ENCODE measurements at regions not wholly inside any gene's neighbourhood (a gene's known extent, or its start where the extent isn't known, plus 50 kb on each side); places are given as distances from the start of the nearest gene placed in this dataset.

DNA sequence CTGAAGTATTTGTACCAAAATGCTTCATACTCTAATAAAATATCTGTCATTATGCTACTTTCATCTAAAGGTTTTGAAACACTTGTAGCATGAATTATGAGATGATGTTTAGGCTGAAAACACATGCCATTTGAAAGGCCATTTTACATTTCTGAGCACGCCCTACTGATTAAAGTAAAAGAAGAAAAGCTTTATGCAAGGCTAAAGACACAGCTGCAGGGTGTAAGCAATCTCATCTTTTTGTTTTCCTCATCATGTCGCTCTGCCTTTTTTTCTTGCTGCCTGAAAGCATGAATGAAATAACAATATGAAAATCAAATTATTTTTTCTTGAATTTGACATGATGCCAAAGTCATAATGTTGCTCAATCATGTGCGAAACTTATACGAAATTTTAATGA lies 148.6 kb upstream of the ARG1 start:
- no peak overlapping the region for H4K5ac ChIP-seq (ENCODE audit: insufficient read length, low read depth, low read length)
- no peak overlapping the region for H3K9ac ChIP-seq (replicated peaks in 1 of 4; ENCODE audit: extremely low read depth in 1 of 4, low read depth in 3 of 4, low read length in 3 of 4)
- no peak overlapping the region for H3K4me2 ChIP-seq (ENCODE audit: insufficient read depth in 1 of 2, low read depth in 2 of 2, low read length in 2 of 2)
- no peaks in the 10 kb centered on the region for H4K20me1 ChIP-seq (replicated peaks in 1 of 2; ENCODE audit: control insufficient read depth in 1 of 2, insufficient read depth in 2 of 2, low read length in 2 of 2)
- H3K27me3 ChIP-seq (replicated peaks in 1 of 4; ENCODE audit: control insufficient read depth in 3 of 4, extremely low read depth in 1 of 4, insufficient read depth in 3 of 4, low read length in 3 of 4) = no peaks in the 10 kb centered on the region
- peaks cover 0 to 2% (median 0%) of the 10 kb centered on the region in 4 experiments; a peak in 1 of 8 replicates for H3K36me3 ChIP-seq (ENCODE audit: control insufficient read depth in 2 of 4, insufficient read depth in 4 of 4, low read length in 3 of 4)
- ChIA-PET CTCF (ENCODE audit: partially characterized antibody) (no interaction called here), POLR2A (ENCODE audit: partially characterized antibody) (no interaction called here)
- no peak overlapping the region for H4K91ac ChIP-seq (replicated peaks; ENCODE audit: insufficient read length, low read length)
- H3K4me1 ChIP-seq (replicated peaks in 1 of 4; ENCODE audit: control insufficient read depth in 3 of 4, insufficient read depth in 4 of 4, low read length in 3 of 4) = no peaks in the 10 kb centered on the region
- no peak overlapping the region for H2BK12ac ChIP-seq (ENCODE audit: low read depth, low read length)
- H2AFZ ChIP-seq (ENCODE audit: low read length) = no peak overlapping the region
- H2AK5ac ChIP-seq (ENCODE audit: low read depth, low read length) = no peak overlapping the region
- WGBS, 2 experiments (ENCODE audit: extremely low coverage in 1 of 2, insufficient coverage in 1 of 2, insufficient read length in 1 of 2, insufficient replicate concordance in 2 of 2, low coverage in 1 of 2, low lambda C conversion rate in 2 of 2, missing lambda C conversion rate in 1 of 2) = 73% methylated on average over 4 of the region's 4 CpGs; no CpG with 5 or more reads in 1 of the 2 experiments
- H3K4me3 ChIP-seq (ENCODE audit: extremely low read depth in 1 of 4, insufficient read depth in 2 of 4, low read depth in 3 of 4, low read length in 4 of 4) = no peak overlapping the region
- H3K18ac ChIP-seq (ENCODE audit: extremely low read depth, low read length) = no peak overlapping the region
- FAIRE-seq (no peak), DNase-seq (ENCODE audit: low read depth in 1 of 2, low spot score in 2 of 2) (no peak)
- no peak overlapping the region for H2BK120ac ChIP-seq (replicated peaks; ENCODE audit: low read depth, low read length)
- no peak overlapping the region for H2BK20ac ChIP-seq (ENCODE audit: low read length)
- H3K23ac ChIP-seq (ENCODE audit: insufficient read length) = no peak overlapping the region
- H3K79me1 ChIP-seq (ENCODE audit: low read depth, low read length) = no peaks in the 10 kb centered on the region
- H3K14ac ChIP-seq (ENCODE audit: insufficient read length) = no peak overlapping the region
- TF ChIP-seq SIX5 (IDR thresholded peaks at IDR 0.05; ENCODE audit: low read depth, low read length) (no peak), CHD1 (IDR thresholded peaks at IDR 0.05; ENCODE audit: low read depth, low read length) (no peak), GABPA (IDR thresholded peaks at IDR 0.05; ENCODE audit: borderline replicate concordance, insufficient read depth, low read length) (no peak), BRCA1 (IDR thresholded peaks at IDR 0.05; ENCODE audit: low read depth, low read length) (no peak), CTBP2 (IDR thresholded peaks at IDR 0.05; ENCODE audit: borderline replicate concordance, insufficient read depth, insufficient read length, low read length) (no peak), SP2 (IDR thresholded peaks at IDR 0.05; ENCODE audit: low read length) (no peak), RNF2 (IDR thresholded peaks at IDR 0.05; ENCODE audit: borderline replicate concordance, low read depth, low read length, missing control alignments, poor library complexity, severe bottlenecking) (no peak), RXRA (IDR thresholded peaks at IDR 0.05; ENCODE audit: insufficient read depth, low read depth, low read length) (no peak), CBX5 (IDR thresholded peaks at IDR 0.05; ENCODE audit: low read depth, low read length) (no peak), SIN3A (conservative IDR thresholded peaks at IDR 0.05 in 1 of 2, IDR thresholded peaks at IDR 0.05 in 1 of 2; ENCODE audit: low read depth in 1 of 2, low read length in 2 of 2) (no peak)
- H3K79me2 ChIP-seq (ENCODE audit: control insufficient read depth in 1 of 2, insufficient read depth in 2 of 2, low read length in 2 of 2) = no peaks in the 10 kb centered on the region
- H3K23me2 ChIP-seq (ENCODE audit: low read depth, low read length) = peaks cover 3% of the 10 kb centered on the region; the same call in 1 of the 2 replicates
- no peak overlapping the region for H3K56ac ChIP-seq (replicated peaks; ENCODE audit: insufficient read length, low read depth, low read length)
- no peak overlapping the region for H3K4ac ChIP-seq (replicated peaks; ENCODE audit: insufficient read length, low read depth, low read length)
- no peak overlapping the region for H2BK5ac ChIP-seq (ENCODE audit: low read depth, low read length)
- H3K27ac ChIP-seq (ENCODE audit: low read depth, low read length) = no peak overlapping the region
- H2BK15ac ChIP-seq (ENCODE audit: low read length) = no peak overlapping the region
- no peak overlapping the region for H4K8ac ChIP-seq (ENCODE audit: extremely low read depth, insufficient read depth, low read length)
- H3K9me3 ChIP-seq (ENCODE audit: insufficient read depth in 2 of 2, low read depth in 1 of 2, low read length in 1 of 2) = no peaks in the 10 kb centered on the region
